ENCODE measurements at regions not wholly inside any gene's neighbourhood (a gene's known extent, or its start where the extent isn't known, plus 50 kb on each side); places are given as distances from the start of the nearest gene placed in this dataset.

- 0 out of 2 replicates have a peak, but pooled peaks have one; percentile 10 for TF ChIP-seq DEAF1 (CRISPR knock-in tag; IDR thresholded peaks at IDR 0.05)
- TF ChIP-seq RAD21 (CRISPR knock-in tag; conservative IDR thresholded peaks at IDR 0.05 in 1 of 2, IDR thresholded peaks at IDR 0.05 in 1 of 2), result peak in 1 of 2 experiments; percentile 49; a peak in 2 of 4 replicates
- TF ChIP-seq CTCF (IDR thresholded peaks at IDR 0.05 in 2 of 3, conservative IDR thresholded peaks at IDR 0.05 in 1 of 3; ENCODE audit: insufficient read depth in 2 of 3, low read depth in 1 of 3, low read length in 3 of 3), result peak; percentile 67 to 74 (median 67)
- peak; percentile 39; the same call in 1 of the 2 replicates for TF ChIP-seq SMC3 (conservative IDR thresholded peaks at IDR 0.05; ENCODE audit: insufficient read depth, low read depth, low read length)
- no peak for TF ChIP-seq EGR1 (conservative IDR thresholded peaks at IDR 0.05)
These were observed 637.6 kb upstream of the ARGLU1 start (continued) for GRCh38 chr13:107205318-107206104.

Data from K562 (cell line).